PC-9 (cell line): ENCODE measurements at regions not wholly inside any gene's neighbourhood (a gene's known extent, or its start where the extent isn't known, plus 50 kb on each side); places are given as distances from the start of the nearest gene placed in this dataset.
"Not testable (repeated sequence)": the region's sequence is repeated elsewhere in the genome, so short reads cannot be mapped to it uniquely, and the experiment has no call there.

Experiments
- BruUV-seq: library from RNA; stranded (reverse); fragments of 400-500 nt; replicated peaks from 2 replicates; lab custom pipeline; 2021; lab: Mats Ljungman, UMichigan
- CTCF ChIA-PET: fragments of 300-600 bp; sonication (Branson Sonifier 250); formaldehyde crosslinking; loops from one replicate; lab custom pipeline; 2022; ENCODE audit warnings: antibody characterized with exemption; lab: Charles Lee
- POLR2A ChIA-PET: fragments of 300-600 bp; sonication (Branson Sonifier 250); formaldehyde crosslinking; loops from one replicate; lab custom pipeline; 2022; ENCODE audit warnings: antibody characterized with exemption; ENCODE audit not compliant: unreplicated experiment; lab: Charles Lee
- DNase-seq, 2 experiments: peaks; one replicate each; pipeline versions ENCODE4 v3.0.0 to v3.0.0-alpha.2; 2015 to 2022; ENCODE audit warnings: mixed read lengths in 1 of 2
- H2AFZ ChIP-seq: fragments of 200-600 bp; sonication (generic); 2 replicates; pipeline ENCODE4 v1.8.1; 2017; ENCODE audit warnings: antibody characterized with exemption
- H3F3A ChIP-seq: fragments of 200-600 bp; sonication (generic); 2 replicates; pipeline ENCODE4 v1.8.1; 2017; ENCODE audit warnings: antibody characterized with exemption, mild to moderate bottlenecking, low read depth; ENCODE audit not compliant: insufficient read depth
- H3K27ac ChIP-seq: fragments of 200-600 bp; sonication (generic); 2 replicates; pipeline ENCODE4 v1.6.1; 2016; ENCODE audit warnings: mixed run types
- H3K27me3 ChIP-seq: fragments of 200-600 bp; sonication (generic); 2 replicates; pipeline ENCODE4 v1.6.1; 2016; ENCODE audit warnings: low read depth, mixed run types; ENCODE audit not compliant: insufficient read depth
- H3K36me3 ChIP-seq: fragments of 200-600 bp; sonication (generic); 2 replicates; pipeline ENCODE4 v1.6.1; 2016; ENCODE audit warnings: low read depth, mixed run types
- H3K4me1 ChIP-seq: fragments of 200-600 bp; sonication (generic); replicated peaks from 2 replicates; pipeline ENCODE4 v1.6.1; 2016; ENCODE audit warnings: mixed run types; ENCODE audit not compliant: insufficient read depth
- H3K4me2 ChIP-seq: fragments of 200-600 bp; sonication (generic); 2 replicates; pipeline ENCODE4 v1.6.1; 2017; ENCODE audit warnings: mixed run types
- H3K4me3 ChIP-seq: fragments of 200-600 bp; sonication (generic); 2 replicates; pipeline ENCODE4 v1.6.1; 2016; ENCODE audit warnings: mixed run types
- H3K79me2 ChIP-seq: fragments of 200-600 bp; sonication (generic); 2 replicates; pipeline ENCODE4 v1.6.1; 2017; ENCODE audit warnings: low read depth, mixed run types
- H3K9me2 ChIP-seq: fragments of 200-600 bp; sonication (generic); 2 replicates; pipeline ENCODE4 v1.8.1; 2017; ENCODE audit warnings: mild to moderate bottlenecking; ENCODE audit not compliant: insufficient read depth
- H3K9me3 ChIP-seq: fragments of 200-600 bp; sonication (generic); 2 replicates; pipeline ENCODE4 v1.8.1; 2016; ENCODE audit warnings: low read depth; ENCODE audit not compliant: insufficient read depth
- H4K20me1 ChIP-seq: fragments of 200-600 bp; sonication (generic); 2 replicates; pipeline ENCODE4 v1.8.1; 2017; ENCODE audit not compliant: insufficient read depth
- CTCF ChIP-seq: fragments of 200-600 bp; sonication (generic); conservative IDR thresholded peaks from 2 replicates; pipeline ENCODE4 v1.6.1; 2017; ENCODE audit warnings: mixed run types, antibody characterized with exemption, mild to moderate bottlenecking, moderate library complexity
- EZH2 ChIP-seq: fragments of 200-600 bp; sonication (generic); IDR thresholded peaks from 2 replicates; pipeline ENCODE4 v1.8.0; 2017; ENCODE audit warnings: antibody characterized with exemption, low read depth
- intact Hi-C: fragments of 100-400 bp; cut with micrococcal nuclease; formaldehyde crosslinking; loops from one replicate; pipeline ENCODE4 v1.10.0; 2022; ENCODE audit not compliant: unreplicated experiment

DNA sequence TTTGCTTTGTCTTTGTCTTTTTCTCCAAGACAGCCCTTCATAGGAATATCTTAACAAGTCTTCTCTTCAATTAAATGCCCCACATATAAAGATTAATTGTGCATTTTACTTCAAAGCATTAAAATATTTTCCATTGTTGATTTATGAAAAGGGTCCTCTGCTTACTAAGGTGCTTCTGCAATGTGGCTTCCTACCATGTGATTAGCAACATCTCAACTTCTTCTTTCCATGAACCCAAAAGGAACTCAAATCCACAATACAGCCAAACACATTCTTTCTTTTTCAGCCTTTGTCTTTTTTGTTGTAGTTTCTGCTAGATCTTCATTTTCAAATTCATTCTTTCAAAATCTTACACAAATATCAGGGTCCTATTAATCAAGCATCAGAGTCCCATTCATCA is 309.2 kb downstream of the NSUN3 start:
- DNase-seq, result no peak
- no peaks in the 10 kb centered on the region for H3K9me2 ChIP-seq

GRCh38 chr3:94373456-94373855 is 310.6 kb downstream of the NSUN3 start:
- H3K4me1 ChIP-seq, result no peaks in the 10 kb centered on the region
- H3F3A ChIP-seq, result no peaks in the 10 kb centered on the region
- intact Hi-C loops, result loop anchor here (10.0 kb wide), 2 partner anchors 61 to 131 kb away; no protein-coding TSS in a partner anchor
- no peaks in the 10 kb centered on the region for H3K27me3 ChIP-seq
- H2AFZ ChIP-seq, result no peak overlapping the region
- no peak for TF ChIP-seq CTCF
- no peak overlapping the region for H3K27ac ChIP-seq
- ChIA-PET POLR2A (no interaction called here), CTCF (no interaction called here)
- DNase-seq, result no peak
- no peak overlapping the region for H3K4me2 ChIP-seq
- BruUV-seq, result no TSS peak
- no peaks in the 10 kb centered on the region for H3K9me3 ChIP-seq
- no peak overlapping the region for H3K4me3 ChIP-seq
- H4K20me1 ChIP-seq, result no peaks in the 10 kb centered on the region
- no peaks in the 10 kb centered on the region for H3K36me3 ChIP-seq
- no peaks in the 10 kb centered on the region for H3K9me2 ChIP-seq
- H3K79me2 ChIP-seq, result no peaks in the 10 kb centered on the region

More for the DNA sequence above, 309.2 kb downstream of the NSUN3 start:
- no peaks in the 10 kb centered on the region for H3K36me3 ChIP-seq
- H3K4me1 ChIP-seq, result no peaks in the 10 kb centered on the region
- no peak overlapping the region for H3K27ac ChIP-seq
- TF ChIP-seq EZH2 (no peak), CTCF (no peak)
- H2AFZ ChIP-seq, result 0 out of 2 replicates have a peak overlapping the region, but pooled peaks have one; percentile 2
- POLR2A ChIA-PET, result no interaction called here
- H3K79me2 ChIP-seq, result no peaks in the 10 kb centered on the region
- no TSS peak for BruUV-seq
- H3K4me2 ChIP-seq, result no peak overlapping the region
- H3K4me3 ChIP-seq, result no peak overlapping the region
- no peaks in the 10 kb centered on the region for H4K20me1 ChIP-seq
- H3K9me3 ChIP-seq, result no peaks in the 10 kb centered on the region
- CTCF ChIA-PET, result no interaction called here
- H3F3A ChIP-seq, result no peaks in the 10 kb centered on the region
- no peaks in the 10 kb centered on the region for H3K27me3 ChIP-seq
- intact Hi-C loops, result loop anchor here (10.0 kb wide), 2 partner anchors 63 to 133 kb away; no protein-coding TSS in a partner anchor

DNA sequence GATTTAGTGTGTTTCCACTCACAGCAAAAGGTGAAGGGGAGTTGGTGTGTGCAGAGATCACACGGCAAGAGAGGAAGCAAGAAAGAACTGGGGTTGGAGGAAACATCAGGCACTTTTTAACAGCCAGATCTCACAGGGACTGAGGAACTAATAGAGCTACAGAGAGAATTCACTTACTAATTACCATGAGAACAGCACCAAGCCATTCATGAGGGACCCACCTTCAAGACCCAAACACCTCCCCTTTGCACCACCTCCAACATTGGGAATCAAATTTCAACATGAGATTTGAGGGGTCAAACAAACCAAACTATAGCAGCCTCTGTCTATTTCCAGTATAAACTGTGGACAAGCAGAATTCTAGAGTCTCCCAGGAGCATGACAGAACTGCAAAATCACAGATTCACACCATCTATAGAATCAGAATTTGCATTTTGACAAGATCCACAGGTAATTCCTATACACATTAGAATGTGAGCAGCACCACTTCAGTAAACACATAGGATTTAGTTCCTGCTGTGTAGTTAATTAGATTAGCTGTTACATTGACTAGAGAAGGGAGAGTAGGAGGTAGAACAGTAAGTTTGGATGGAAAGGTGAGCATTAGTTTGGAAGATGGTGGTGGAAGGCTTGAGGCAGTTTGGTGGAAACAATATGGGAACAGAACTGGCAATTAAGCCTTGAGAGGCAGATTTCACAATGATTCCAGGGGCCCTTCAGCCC is 311.7 kb downstream of the NSUN3 start:
- Histone ChIP-seq H3K4me3 (no peak overlapping the region), H2AFZ (no peak overlapping the region), H3F3A (no peaks in the 10 kb centered on the region), H3K36me3 (no peaks in the 10 kb centered on the region), H3K4me1 (no peaks in the 10 kb centered on the region), H3K9me2 (no peaks in the 10 kb centered on the region), H3K79me2 (no peaks in the 10 kb centered on the region), H3K27me3 (no peaks in the 10 kb centered on the region), H3K4me2 (no peak overlapping the region), H4K20me1 (no peaks in the 10 kb centered on the region), H3K9me3 (no peaks in the 10 kb centered on the region), H3K27ac (no peak overlapping the region)
- no peak for DNase-seq
- intact Hi-C loops, result loop anchor here (10.0 kb wide), 2 partner anchors 60 to 130 kb away; no protein-coding TSS in a partner anchor
- CTCF ChIA-PET, result no interaction called here
- no TSS peak for BruUV-seq
- TF ChIP-seq CTCF (no peak), EZH2 (no peak)
- POLR2A ChIA-PET, result no interaction called here

DNA sequence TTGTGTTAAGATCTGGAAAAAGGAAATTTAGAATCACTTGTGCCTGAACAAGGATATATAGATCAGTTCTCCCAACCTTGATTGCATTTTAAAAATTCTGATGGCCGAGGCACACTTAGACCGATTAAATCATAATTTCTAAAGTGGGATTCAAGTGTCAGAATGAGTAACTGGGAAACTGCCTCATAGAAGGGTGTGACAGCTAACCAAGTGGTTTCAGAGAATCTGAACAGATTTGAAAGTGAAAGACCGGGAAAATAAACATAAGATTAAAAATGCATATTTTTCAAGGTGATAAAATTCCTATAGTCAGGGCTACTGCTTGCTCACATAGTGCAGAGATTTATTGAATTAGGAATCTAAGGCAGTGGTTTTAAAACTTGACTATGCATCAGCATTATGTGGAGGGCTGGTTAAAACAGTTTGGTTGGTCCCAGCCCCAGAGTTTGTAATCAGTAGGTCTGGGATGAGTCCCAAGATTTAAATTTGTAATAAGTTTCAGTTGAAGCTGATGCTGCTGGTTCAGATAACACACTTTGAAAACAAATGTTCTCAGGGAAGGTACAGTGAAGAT is 314.3 kb downstream of the NSUN3 start:
- POLR2A ChIA-PET, result not testable (repeated sequence)

DNA sequence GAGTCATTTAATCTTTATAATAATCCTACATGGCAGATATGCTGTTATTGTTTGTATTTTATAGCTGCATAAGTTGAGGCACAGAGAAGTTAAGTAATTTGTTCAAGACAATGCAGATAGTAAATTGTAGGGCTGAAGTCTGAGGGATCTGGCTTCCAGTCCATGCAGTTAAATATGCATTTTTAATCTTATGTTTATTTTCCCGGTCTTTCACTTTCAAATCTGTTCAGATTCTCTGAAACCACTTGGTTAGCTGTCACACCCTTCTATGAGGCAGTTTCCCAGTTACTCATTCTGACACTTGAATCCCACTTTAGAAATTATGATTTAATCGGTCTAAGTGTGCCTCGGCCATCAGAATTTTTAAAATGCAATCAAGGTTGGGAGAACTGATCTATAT is 315.0 kb downstream of the NSUN3 start:
- H2AFZ ChIP-seq, H3K27ac ChIP-seq, H3K27me3 ChIP-seq, H3K4me3 ChIP-seq, H3K9me3 ChIP-seq, H3K4me2 ChIP-seq, H3K4me1 ChIP-seq, POLR2A ChIA-PET, H3K36me3 ChIP-seq, H4K20me1 ChIP-seq, H3K9me2 ChIP-seq, BruUV-seq, H3F3A ChIP-seq, DNase-seq, CTCF ChIA-PET, H3K79me2 ChIP-seq: not testable (repeated sequence)
- intact Hi-C loops, result loop anchor here (10.0 kb wide), 2 partner anchors 57 to 127 kb away; no protein-coding TSS in a partner anchor

More for the DNA sequence above, 314.3 kb downstream of the NSUN3 start:
- H3K9me2 ChIP-seq, H2AFZ ChIP-seq, DNase-seq, H3F3A ChIP-seq, H3K9me3 ChIP-seq, H3K79me2 ChIP-seq, H3K4me2 ChIP-seq, H3K27me3 ChIP-seq, CTCF ChIA-PET, H3K27ac ChIP-seq, H4K20me1 ChIP-seq, H3K36me3 ChIP-seq, BruUV-seq, H3K4me1 ChIP-seq, H3K4me3 ChIP-seq: not testable (repeated sequence)
- intact Hi-C loops, result loop anchor here (10.0 kb wide), 2 partner anchors 58 to 128 kb away; no protein-coding TSS in a partner anchor
